GM23248 (cell line): ENCODE measurements at regions not wholly inside any gene's neighbourhood (a gene's known extent, or its start where the extent isn't known, plus 50 kb on each side); places are given as distances from the start of the nearest gene placed in this dataset.

Experiments
- EZH2 ChIP-seq: fragments of 200-600 bp; sonication (generic); IDR thresholded peaks from 2 replicates; pipeline ENCODE4 v1.6.1; 2018; ENCODE audit warnings: antibody characterized with exemption, mild to moderate bottlenecking; ENCODE audit not compliant: insufficient read depth, poor library complexity, severe bottlenecking
- EZH2phosphoT487 ChIP-seq: fragments of 200-600 bp; sonication (generic); IDR thresholded peaks from 2 replicates; pipeline ENCODE4 v1.6.1; 2018; ENCODE audit warnings: antibody characterized with exemption, moderate library complexity, mild to moderate bottlenecking, low read depth; ENCODE audit not compliant: insufficient read depth

- TF ChIP-seq EZH2 (no peak), EZH2phosphoT487 (no peak)
These were observed 341.0 kb upstream of the CCL2 start for GRCh38 chr17:33914125-33914524.
